ENCODE measurements at regions not wholly inside any gene's neighbourhood (a gene's known extent, or its start where the extent isn't known, plus 50 kb on each side); places are given as distances from the start of the nearest gene placed in this dataset.

DNA sequence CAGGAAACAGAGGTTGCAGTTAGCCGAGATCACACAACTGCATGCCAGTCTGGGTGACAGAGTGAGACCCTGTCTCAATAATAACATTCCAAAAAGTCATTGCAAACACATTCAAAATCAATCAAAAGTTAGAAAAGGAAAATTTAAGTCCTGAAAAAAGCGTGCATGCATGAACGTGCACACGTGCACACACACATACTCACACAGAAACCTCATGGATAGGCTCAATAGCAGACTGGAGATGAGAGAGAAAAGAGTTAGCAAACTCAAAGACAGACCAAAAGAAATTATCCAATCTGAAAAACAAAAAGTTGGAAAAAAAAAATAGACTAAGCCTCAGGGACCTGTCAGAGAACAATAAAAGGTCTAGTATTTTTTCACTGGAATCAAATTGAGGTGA is 1005.6 kb downstream of the TBC1D22A start:
- no peak for ATAC-seq (ENCODE audit: low read depth)
- TF ChIP-seq CTCF (IDR thresholded peaks at IDR 0.05; ENCODE audit: poor library complexity, severe bottlenecking), result no peak

DNA sequence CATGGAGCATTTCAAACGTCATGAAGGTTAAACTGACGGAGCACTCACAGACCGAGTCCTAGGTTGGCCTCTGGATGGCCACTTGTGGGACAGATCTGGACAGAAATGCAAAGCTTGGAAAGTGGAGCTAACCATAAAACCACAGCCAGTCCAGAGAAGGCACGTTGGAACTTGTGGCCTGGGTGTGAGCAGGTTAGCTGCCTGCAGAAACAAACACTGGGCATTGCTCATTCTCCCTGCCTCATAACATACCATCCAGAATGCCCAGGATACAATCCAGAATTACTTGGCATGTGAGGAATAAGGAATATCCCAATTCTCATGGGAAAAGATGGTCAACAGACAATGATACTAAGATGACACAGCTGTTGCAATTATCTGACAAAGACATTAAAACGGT is 1005.0 kb downstream of the TBC1D22A start:
- Histone ChIP-seq H3K27ac (ENCODE audit: poor library complexity, severe bottlenecking) (no peak overlapping the region), H3K9me3 (ENCODE audit: severe bottlenecking) (no peaks in the 10 kb centered on the region), H3K36me3 (ENCODE audit: low read depth) (no peaks in the 10 kb centered on the region), H3K4me1 (ENCODE audit: insufficient read depth, poor library complexity, severe bottlenecking) (no peaks in the 10 kb centered on the region), H3K4me3 (ENCODE audit: severe bottlenecking) (no peak overlapping the region), H3K27me3 (ENCODE audit: insufficient read depth, poor library complexity, severe bottlenecking) (no peaks in the 10 kb centered on the region)
- DNase-seq (ENCODE audit: low spot score) (no peak), ATAC-seq (ENCODE audit: low read depth) (peak; percentile 89)
- TF ChIP-seq CTCF (IDR thresholded peaks at IDR 0.05; ENCODE audit: poor library complexity, severe bottlenecking), result no peak

More for the DNA sequence above, 1005.6 kb downstream of the TBC1D22A start:
- no peak overlapping the region for H3K4me3 ChIP-seq (ENCODE audit: severe bottlenecking)
- no peak overlapping the region for H3K27ac ChIP-seq (ENCODE audit: poor library complexity, severe bottlenecking)
- H3K4me1 ChIP-seq (ENCODE audit: insufficient read depth, poor library complexity, severe bottlenecking), result no peaks in the 10 kb centered on the region
- H3K9me3 ChIP-seq (ENCODE audit: severe bottlenecking), result no peaks in the 10 kb centered on the region
- H3K36me3 ChIP-seq (ENCODE audit: low read depth), result no peaks in the 10 kb centered on the region
- no peak for DNase-seq (ENCODE audit: low spot score)
- no peaks in the 10 kb centered on the region for H3K27me3 ChIP-seq (ENCODE audit: insufficient read depth, poor library complexity, severe bottlenecking)

DNA sequence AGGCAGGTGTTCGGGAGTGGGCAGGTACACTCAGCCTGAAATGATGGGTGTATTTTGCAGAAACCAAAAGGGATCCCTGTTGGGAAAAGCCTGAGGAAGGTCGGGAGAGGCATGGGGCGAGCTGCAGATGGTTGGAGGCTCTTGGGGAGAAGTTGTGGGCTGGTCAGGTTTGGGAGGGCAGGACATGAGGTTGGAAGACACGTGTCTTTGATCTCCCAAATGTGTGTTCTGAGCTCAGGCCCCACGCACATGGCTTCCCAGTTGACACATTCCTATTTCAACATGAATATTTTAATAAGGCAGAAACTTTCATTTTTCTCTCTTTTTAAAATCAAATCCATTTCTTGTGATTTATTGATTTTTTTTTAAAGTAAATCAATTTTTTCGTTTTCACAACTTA is 1003.3 kb downstream of the TBC1D22A start:
- no peak for TF ChIP-seq CTCF (IDR thresholded peaks at IDR 0.05; ENCODE audit: poor library complexity, severe bottlenecking)
- H3K36me3 ChIP-seq (ENCODE audit: low read depth), result no peaks in the 10 kb centered on the region
- H3K27ac ChIP-seq (ENCODE audit: poor library complexity, severe bottlenecking), result no peak overlapping the region
- no peaks in the 10 kb centered on the region for H3K9me3 ChIP-seq (ENCODE audit: severe bottlenecking)
- no peaks in the 10 kb centered on the region for H3K27me3 ChIP-seq (ENCODE audit: insufficient read depth, poor library complexity, severe bottlenecking)
- no peak for DNase-seq (ENCODE audit: low spot score)
- no peak overlapping the region for H3K4me3 ChIP-seq (ENCODE audit: severe bottlenecking)
- H3K4me1 ChIP-seq (ENCODE audit: insufficient read depth, poor library complexity, severe bottlenecking), result no peaks in the 10 kb centered on the region
- ATAC-seq (ENCODE audit: low read depth), result no peak

DNA sequence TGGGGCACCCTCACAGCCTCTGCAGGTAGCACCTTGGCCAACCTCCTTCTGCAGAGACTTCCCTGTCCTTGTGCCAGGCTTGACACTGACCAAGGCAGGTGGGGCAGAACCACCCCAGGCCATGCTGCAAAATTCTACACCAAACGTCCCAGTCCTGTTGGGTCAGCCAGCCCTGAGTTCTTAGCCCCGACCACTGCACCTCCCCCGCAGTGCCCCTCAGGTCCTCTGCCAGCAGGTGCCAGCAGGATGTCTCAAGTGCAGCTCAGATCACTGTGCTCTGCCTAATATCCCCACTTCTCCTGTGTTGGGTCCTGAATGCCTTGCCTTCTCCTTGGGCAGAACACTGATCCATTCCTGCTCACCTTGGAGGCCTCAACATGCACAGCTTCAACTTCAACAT is 999.7 kb downstream of the TBC1D22A start:
- TF ChIP-seq CTCF (IDR thresholded peaks at IDR 0.05; ENCODE audit: poor library complexity, severe bottlenecking), result no peak
- Histone ChIP-seq H3K36me3 (ENCODE audit: low read depth) (no peaks in the 10 kb centered on the region), H3K4me1 (ENCODE audit: insufficient read depth, poor library complexity, severe bottlenecking) (no peaks in the 10 kb centered on the region), H3K4me3 (ENCODE audit: severe bottlenecking) (no peak overlapping the region), H3K27ac (ENCODE audit: poor library complexity, severe bottlenecking) (no peak overlapping the region), H3K9me3 (ENCODE audit: severe bottlenecking) (no peaks in the 10 kb centered on the region), H3K27me3 (ENCODE audit: insufficient read depth, poor library complexity, severe bottlenecking) (no peaks in the 10 kb centered on the region)
- DNase-seq (ENCODE audit: low spot score) (no peak), ATAC-seq (ENCODE audit: low read depth) (no peak)

DNA sequence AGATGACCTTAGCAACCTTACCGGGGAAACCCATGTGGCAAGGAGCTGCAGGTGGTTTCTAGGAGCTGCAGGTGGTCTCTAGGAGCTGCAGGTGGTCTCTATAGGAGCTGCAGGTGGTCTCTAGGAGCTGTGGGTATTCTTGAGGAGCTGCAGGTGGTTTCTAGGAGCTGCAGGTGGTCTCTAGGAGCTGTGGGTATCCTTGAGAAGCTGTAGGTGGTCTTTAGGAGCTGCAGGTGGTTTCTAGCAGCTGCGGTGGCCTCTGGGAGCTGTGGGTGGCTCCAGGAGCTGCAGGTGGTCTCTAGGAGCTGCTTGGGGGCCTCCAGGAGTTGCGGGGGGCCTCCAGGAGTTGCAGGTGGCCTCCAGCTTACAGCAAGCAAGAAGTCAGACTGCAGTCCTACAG is 997.5 kb downstream of the TBC1D22A start:
- TF ChIP-seq CTCF (IDR thresholded peaks at IDR 0.05; ENCODE audit: poor library complexity, severe bottlenecking), result no peak
- no peaks in the 10 kb centered on the region for H3K9me3 ChIP-seq (ENCODE audit: severe bottlenecking)
- no peaks in the 10 kb centered on the region for H3K4me1 ChIP-seq (ENCODE audit: insufficient read depth, poor library complexity, severe bottlenecking)
- no peak for ATAC-seq (ENCODE audit: low read depth)
- no peak for DNase-seq (ENCODE audit: low spot score)
- no peak overlapping the region for H3K27ac ChIP-seq (ENCODE audit: poor library complexity, severe bottlenecking)
- H3K36me3 ChIP-seq (ENCODE audit: low read depth), result no peaks in the 10 kb centered on the region
- no peak overlapping the region for H3K4me3 ChIP-seq (ENCODE audit: severe bottlenecking)
- H3K27me3 ChIP-seq (ENCODE audit: insufficient read depth, poor library complexity, severe bottlenecking), result no peaks in the 10 kb centered on the region
